BE2C (cell line): ENCODE measurements at regions not wholly inside any gene's neighbourhood (a gene's known extent, or its start where the extent isn't known, plus 50 kb on each side); places are given as distances from the start of the nearest gene placed in this dataset.
A peak's percentile ranks its signal among the peaks of the same experiment; 100 is the strongest.

ENCODE experiments used
- DNase-seq: peaks from one replicate; pipeline ENCODE4 v3.0.0-alpha.2; 2020
- H3K27me3 ChIP-seq: fragments of 250-450 bp; sonication (Bioruptor Pico); 2 replicates; pipeline ENCODE4 v1.5.1; 2020; ENCODE audit warnings: mild to moderate bottlenecking
- H3K36me3 ChIP-seq: fragments of 250-450 bp; sonication (Bioruptor Pico); 2 replicates; pipeline ENCODE4 v1.5.1; 2020; ENCODE audit warnings: mild to moderate bottlenecking
- H3K4me1 ChIP-seq: fragments of 250-450 bp; sonication (Bioruptor Pico); 2 replicates; pipeline ENCODE4 v1.5.1; 2020
- H3K4me3 ChIP-seq: 2 replicates; pipeline ENCODE4 v1.5.1; 2011; ENCODE audit warnings: low read depth, low read length
- H3K9me3 ChIP-seq: fragments of 250-450 bp; sonication (Bioruptor Pico); 2 replicates; pipeline ENCODE4 v1.5.1; 2020
- TF ChIP-seq, protein P1 (sequence below): IDR thresholded peaks from 2 replicates; pipeline ENCODE4 v1.5.1; 2012; ENCODE audit warnings: mild to moderate bottlenecking, low read depth, low read length

GRCh38 chr20:4569092-4569491 lies 117.2 kb upstream of the PRNP start:
- no peak overlapping the region for H3K4me3 ChIP-seq
- no peaks in the 10 kb centered on the region for H3K4me1 ChIP-seq
- H3K27me3 ChIP-seq = no peaks in the 10 kb centered on the region
- TF ChIP-seq, protein P1, sequence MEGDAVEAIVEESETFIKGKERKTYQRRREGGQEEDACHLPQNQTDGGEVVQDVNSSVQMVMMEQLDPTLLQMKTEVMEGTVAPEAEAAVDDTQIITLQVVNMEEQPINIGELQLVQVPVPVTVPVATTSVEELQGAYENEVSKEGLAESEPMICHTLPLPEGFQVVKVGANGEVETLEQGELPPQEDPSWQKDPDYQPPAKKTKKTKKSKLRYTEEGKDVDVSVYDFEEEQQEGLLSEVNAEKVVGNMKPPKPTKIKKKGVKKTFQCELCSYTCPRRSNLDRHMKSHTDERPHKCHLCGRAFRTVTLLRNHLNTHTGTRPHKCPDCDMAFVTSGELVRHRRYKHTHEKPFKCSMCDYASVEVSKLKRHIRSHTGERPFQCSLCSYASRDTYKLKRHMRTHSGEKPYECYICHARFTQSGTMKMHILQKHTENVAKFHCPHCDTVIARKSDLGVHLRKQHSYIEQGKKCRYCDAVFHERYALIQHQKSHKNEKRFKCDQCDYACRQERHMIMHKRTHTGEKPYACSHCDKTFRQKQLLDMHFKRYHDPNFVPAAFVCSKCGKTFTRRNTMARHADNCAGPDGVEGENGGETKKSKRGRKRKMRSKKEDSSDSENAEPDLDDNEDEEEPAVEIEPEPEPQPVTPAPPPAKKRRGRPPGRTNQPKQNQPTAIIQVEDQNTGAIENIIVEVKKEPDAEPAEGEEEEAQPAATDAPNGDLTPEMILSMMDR = peak; percentile 42
- no peaks in the 10 kb centered on the region for H3K9me3 ChIP-seq
- no peaks in the 10 kb centered on the region for H3K36me3 ChIP-seq
- DNase-seq = no peak

DNA sequence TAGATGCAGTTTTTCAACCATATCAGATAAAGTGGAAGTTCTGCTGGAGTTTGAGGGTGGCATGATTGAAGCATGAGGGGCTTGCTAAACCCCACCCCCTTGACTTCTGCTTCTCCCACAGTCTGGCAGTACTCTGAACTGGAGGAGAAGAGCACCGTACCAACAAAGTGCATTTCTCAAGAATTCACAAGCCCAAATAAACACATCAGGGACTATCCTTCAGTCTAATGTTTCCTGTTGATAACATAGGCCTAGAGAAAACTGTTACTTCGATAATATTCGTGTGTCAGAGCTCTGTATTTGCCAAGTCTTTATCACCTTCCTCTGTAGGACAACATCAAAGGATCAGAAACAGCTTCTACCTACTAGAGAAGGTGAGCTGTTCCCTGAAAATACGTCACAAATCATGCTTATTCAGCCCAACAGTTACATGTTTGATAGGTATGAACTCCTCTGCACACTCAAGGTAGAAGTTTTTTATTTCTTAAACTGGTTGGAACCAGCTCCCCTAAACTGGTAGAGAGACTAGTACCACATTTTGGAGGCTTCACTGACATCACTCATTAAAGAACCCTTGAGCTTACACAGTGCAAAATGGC lies 117.8 kb upstream of the PRNP start:
- H3K36me3 ChIP-seq = no peaks in the 10 kb centered on the region
- TF ChIP-seq, protein P1 = no peak

GRCh38 chr20:4567170-4567569 lies 119.1 kb upstream of the PRNP start:
- DNase-seq = no peak
- TF ChIP-seq, protein P1 = no peak
- Histone ChIP-seq H3K27me3 (no peaks in the 10 kb centered on the region), H3K9me3 (no peaks in the 10 kb centered on the region), H3K4me3 (no peak overlapping the region), H3K36me3 (no peaks in the 10 kb centered on the region), H3K4me1 (no peaks in the 10 kb centered on the region)

More for the DNA sequence above, 117.8 kb upstream of the PRNP start:
- no peak for DNase-seq
- no peaks in the 10 kb centered on the region for H3K27me3 ChIP-seq
- no peaks in the 10 kb centered on the region for H3K9me3 ChIP-seq
- H3K4me1 ChIP-seq = no peaks in the 10 kb centered on the region
- no peak overlapping the region for H3K4me3 ChIP-seq

- TF ChIP-seq, protein P1 = no peak
- no peak overlapping the region for H3K4me3 ChIP-seq
- H3K36me3 ChIP-seq = no peaks in the 10 kb centered on the region
- H3K4me1 ChIP-seq = no peaks in the 10 kb centered on the region
- no peak for DNase-seq
- no peaks in the 10 kb centered on the region for H3K9me3 ChIP-seq
- H3K27me3 ChIP-seq = no peaks in the 10 kb centered on the region
Observed at GRCh38 chr20:4563534-4563933, 122.7 kb upstream of the PRNP start.

DNA sequence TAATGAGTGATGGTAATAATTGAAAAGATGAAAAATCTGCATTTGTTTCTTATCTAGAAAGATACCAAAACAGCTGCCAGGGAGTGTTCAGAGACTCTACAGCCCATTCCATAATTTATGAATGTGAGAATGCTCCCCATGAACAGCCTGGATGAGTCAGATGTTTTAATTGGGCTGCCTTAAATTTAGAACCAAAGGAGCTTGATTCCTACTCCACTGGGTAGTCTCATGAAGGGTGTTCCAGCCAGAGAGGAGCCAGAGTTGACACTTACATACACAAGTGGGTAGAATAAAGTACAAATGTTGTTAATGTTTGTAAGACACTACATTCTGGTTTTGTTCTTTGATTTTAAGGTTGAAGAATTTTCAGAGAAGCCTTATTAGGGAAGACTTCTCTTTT lies 123.2 kb upstream of the PRNP start:
- Histone ChIP-seq H3K4me1 (no peaks in the 10 kb centered on the region), H3K9me3 (no peaks in the 10 kb centered on the region), H3K4me3 (no peak overlapping the region), H3K27me3 (no peaks in the 10 kb centered on the region), H3K36me3 (no peaks in the 10 kb centered on the region)
- TF ChIP-seq, protein P1 = no peak
- DNase-seq = no peak

DNA sequence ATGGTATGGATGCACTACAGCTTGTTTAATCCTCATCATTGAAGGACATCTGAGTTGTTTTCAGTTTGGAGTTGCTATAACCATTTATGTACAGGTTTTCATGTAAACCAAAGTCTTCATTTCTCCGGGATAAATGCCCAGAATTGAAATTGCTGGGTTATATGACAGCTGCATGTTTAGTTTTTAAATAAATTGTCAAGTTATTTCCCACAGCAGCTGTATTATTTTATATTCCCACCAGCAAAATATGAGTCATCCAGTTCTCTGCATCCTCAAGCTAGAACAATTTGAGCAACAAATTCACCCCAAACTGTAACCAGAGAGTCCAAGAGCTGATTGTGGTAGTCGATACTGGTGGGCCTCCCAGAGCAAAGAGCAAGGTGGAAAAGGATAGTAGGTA lies 125.6 kb upstream of the PRNP start:
- no peaks in the 10 kb centered on the region; the same call in 1 of the 2 replicates for H3K27me3 ChIP-seq
- no peak overlapping the region for H3K4me3 ChIP-seq
- H3K4me1 ChIP-seq = no peaks in the 10 kb centered on the region
- no peak for DNase-seq
- H3K9me3 ChIP-seq = no peaks in the 10 kb centered on the region
- H3K36me3 ChIP-seq = no peaks in the 10 kb centered on the region
- TF ChIP-seq, protein P1 = no peak
